GM18867 (cell line): ENCODE measurements at regions not wholly inside any gene's neighbourhood (a gene's known extent, or its start where the extent isn't known, plus 50 kb on each side); places are given as distances from the start of the nearest gene placed in this dataset.

Experiments
- ATAC-seq: cut with Tn5 transposase; IDR thresholded peaks from one replicate; pipeline ENCODE4 v1.9.1; 2021; ENCODE audit warnings: mild to moderate bottlenecking, moderate library complexity; ENCODE audit not compliant: unreplicated experiment

DNA sequence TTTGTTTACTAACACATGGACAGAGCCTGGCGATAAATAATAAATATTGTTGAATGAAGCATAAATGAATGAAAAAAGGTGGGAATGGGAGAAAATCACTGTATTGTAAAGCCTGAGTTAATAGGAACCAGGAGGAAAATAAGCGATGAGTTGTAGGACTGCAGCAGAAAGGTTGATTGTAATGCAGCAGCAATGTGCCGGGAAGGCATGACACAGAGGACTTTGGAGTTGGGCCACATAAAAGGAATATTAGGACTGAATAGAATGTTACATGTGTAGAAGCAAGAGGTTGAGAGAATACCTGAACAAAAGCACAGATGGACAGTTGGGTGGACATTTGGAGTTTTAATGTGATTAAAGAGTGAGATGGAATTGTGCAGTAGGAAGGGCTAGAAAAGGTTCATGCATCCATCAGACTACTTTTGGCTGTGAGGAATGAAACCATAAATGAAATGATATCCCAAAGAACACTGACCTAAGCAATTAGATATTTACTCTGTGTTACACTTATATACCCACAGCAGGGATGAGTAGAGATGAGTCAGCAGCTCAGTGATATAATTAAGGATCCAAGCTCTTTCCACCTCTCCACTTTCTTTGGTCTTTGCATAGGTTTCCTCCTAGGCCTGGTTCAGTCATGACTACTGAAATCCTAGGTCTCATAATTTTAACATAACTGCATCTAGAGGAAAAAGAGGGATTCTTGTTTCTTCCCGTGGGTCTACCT, 55.4 kb downstream of the CCER1 start:
- ATAC-seq: no peak

DNA sequence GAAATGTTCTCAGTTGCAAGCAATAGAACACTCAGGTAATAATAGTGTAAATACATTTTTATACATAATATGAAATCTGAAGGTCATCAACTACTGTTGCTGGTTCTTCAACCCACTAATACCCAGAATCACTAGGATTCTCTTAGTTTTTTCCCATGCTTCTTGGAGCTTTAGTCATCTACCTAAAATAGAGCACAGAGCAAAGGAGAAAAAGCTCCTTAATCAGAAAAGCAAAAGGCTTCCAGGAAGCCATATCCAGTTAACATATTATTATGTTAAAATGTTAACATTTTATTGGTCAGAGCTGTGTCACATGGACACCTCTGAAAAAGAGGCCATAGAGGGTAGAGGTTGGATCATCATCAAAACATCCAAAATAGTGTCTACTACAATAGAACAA, 57.0 kb downstream of the CCER1 start:
- no peak for ATAC-seq

- ATAC-seq: no peak
Measured at GRCh38 chr12:90897316-90897715, 57.7 kb downstream of the CCER1 start.

- ATAC-seq: no peak
Measured at GRCh38 chr12:90896821-90897220, 58.2 kb downstream of the CCER1 start.

DNA sequence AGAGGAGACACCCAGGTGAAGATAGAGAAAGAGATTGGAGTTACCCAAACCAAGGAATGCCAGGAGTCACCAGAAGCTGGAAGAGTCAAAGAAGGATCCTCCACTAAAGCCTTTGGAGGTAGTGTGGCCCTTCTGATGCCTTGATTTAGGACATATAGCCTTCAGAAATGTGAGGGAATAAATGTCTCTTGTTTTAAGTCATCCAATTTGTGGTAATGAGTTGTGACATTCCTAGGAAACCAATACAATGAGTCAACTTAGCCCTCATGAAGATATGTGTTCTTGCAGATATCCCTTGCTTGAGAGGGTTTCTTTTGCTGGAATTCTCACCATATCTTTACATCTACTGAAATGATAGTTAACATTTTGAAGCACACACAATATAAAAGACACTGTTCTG, 58.8 kb downstream of the CCER1 start:
- ATAC-seq: no peak

GRCh38 chr12:90888316-90888715, 66.7 kb downstream of the CCER1 start:
- no peak for ATAC-seq

DNA sequence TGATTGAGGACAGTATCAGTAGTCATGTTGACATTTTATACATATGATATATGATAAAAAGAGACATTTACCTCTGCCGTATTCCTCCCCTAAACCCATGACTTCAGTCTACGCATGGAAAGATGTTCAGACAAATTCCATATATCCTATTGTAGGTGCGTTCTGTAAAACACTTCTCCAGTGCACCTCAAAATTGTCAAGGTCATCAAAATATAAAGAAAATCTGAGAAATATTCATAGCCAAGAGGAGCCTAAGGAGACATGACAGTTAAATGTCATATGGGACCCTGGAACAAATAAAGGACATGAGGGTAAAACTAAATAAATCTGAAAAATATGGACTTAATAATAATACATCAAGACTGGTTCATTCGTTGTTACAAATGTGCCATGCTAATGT, 71.5 kb downstream of the CCER1 start:
- ATAC-seq: no peak

- no peak for ATAC-seq
Measured at GRCh38 chr12:90871726-90872096, 83.3 kb downstream of the CCER1 start.

DNA sequence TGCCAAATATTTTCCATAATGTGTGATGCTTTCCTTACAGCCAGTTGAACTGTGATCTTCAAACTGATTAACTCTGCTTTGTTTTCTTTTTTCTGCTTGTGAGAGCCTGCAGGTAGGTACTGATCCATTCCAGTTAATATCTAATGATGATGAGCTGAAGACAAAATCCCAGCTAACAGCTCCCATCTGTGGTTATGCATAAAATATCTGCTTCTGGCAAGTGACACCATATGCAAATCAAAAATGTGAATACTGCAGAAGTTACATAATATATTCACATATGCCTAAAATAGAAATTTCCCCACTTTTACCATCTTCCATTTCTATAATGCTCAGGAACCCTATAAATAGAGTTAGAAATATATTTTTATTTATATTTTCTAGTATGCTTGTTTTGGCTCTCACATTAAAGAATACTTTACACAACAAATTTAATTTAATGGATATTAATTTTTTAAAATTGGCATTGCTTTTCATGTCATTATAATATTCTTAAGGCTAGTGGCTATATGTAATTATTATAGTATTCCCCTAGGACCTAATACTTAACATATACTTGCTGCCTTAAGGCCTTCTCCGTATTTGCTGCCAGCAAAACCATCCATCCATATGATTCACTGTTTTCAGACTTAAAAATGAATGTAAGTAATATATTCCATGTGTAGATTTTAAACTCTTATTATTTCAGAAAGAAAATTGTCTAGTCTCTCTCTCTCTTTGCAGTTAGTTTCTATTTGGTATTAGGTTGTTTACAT, 83.8 kb downstream of the CCER1 start:
- ATAC-seq: no peak

DNA sequence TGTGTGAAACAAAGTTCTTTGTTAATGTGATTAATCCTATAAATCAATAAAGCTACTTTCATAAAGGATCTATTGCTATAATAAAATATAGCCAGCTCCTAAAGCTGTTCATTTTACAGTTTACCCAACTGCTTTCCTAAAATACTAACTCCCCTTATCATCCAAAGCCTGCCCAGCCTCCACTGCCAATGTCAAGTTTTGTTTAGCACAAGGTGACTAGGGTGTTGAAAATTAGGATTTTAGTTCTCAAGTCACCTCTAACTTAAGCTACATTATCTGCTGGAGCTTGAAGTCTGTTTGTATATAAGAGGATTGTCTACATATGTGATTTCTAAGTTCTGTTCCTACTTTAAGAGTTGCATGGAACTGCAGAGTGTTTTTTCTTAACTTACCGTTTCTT, 86.3 kb downstream of the CCER1 start:
- no peak for ATAC-seq

DNA sequence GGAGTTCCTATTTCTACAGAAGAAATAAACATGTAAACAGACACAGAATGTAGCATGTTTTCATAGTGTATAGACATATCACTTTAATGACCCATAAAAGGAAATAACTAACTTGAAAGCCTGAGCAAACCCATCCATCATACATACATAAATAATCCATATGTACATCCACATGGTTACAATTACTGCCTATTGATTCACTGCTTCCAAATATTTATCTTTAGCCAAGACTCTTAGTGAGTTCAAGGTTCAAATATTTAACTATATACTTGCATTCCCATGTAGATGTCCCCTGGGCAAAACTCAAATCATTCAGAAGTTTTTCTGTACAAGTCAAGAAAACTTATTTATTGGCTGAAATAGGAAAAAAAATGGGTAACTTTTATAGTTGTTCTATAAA, 95.4 kb downstream of the CCER1 start:
- ATAC-seq: no peak

GRCh38 chr12:90858252-90858651, 96.7 kb downstream of the CCER1 start:
- ATAC-seq: no peak

DNA sequence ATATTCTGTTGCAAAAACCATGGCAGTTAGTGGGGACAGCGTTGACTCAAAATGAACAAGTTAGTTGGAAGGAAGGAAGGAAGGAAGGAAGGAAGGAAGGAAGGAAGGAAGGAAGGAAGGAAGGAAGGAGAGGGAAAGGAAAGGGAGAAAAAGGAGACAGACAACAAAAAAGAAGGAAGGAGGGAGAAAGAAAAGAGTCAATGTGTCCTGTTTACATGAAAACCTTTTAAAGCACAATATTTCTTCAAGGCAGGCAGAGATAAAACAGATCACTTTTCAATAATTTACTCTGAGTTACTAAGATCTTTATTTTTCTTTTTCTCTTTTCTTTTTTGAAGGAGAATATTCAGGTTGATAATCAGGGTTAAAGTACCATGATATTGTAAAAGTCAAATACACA, 99.4 kb downstream of the CCER1 start:
- no peak for ATAC-seq

DNA sequence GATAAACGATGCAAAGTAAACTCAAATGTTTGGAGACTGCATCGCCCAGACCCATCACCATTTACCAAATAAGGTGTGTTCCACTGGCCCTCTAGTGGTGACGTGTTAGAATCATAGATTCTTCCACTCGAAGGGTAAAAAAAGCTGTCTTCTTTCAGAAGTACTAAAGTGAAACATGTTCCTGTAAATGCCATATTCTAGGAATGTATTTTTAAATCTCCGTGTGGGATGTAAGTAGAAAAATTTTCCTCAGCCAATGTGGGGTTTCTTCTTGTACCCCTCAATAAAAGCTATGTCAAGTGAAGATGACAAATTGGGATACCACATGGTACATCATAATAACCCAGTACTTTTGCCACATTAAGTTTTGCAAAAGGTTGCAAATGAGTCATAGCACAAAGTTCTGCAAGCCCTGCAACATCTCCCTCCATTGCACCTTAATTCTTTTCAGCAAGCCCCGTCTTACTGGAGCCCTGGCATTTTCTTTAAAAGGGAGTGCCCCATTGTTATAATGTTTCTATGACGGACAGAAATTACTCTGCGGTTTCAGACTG, 100.8 kb downstream of the CCER1 start:
- ATAC-seq: peak; percentile 86

- ATAC-seq: no peak
Measured at GRCh38 chr12:90851800-90852718, 102.9 kb downstream of the CCER1 start.

DNA sequence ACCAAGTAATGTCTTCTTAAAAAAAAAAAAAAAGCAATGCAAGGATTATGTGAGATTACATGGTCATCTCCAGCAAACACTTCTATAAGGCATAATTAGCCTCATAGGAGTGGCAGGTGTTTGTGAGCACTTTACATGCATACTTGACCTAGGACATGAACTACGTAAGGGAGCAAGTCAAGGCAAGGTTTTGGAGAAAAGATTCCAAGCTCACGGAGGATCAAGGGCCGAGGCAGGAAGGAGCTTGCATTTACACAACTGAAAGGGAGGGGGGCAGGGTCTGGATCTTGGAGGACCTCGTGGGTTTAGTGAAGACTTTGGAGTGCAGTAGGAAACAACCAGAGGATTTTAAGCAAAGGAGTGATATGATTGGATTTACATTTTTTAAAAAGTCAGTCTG, 112.5 kb downstream of the CCER1 start:
- ATAC-seq: no peak

GRCh38 chr12:90841336-90841735, 113.6 kb downstream of the CCER1 start:
- ATAC-seq: no peak

DNA sequence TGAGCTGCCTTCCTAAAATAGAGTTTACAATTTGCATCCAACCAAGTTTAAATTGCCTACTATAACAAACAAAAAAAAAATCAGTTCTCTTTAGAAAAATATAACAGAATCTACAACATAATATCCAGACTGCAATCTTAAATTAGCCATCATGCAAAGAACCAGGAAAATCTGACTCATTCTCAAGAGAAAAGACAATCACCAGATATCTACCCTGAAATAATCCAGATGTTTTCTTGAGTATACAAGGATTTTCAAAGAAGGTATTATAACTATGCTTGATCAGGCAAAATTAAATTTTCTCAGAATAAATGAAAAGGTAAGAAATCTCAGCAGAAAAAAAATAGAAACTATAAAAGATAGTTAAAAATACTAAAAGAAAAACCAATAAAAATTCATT, 115.6 kb downstream of the CCER1 start:
- ATAC-seq: no peak

DNA sequence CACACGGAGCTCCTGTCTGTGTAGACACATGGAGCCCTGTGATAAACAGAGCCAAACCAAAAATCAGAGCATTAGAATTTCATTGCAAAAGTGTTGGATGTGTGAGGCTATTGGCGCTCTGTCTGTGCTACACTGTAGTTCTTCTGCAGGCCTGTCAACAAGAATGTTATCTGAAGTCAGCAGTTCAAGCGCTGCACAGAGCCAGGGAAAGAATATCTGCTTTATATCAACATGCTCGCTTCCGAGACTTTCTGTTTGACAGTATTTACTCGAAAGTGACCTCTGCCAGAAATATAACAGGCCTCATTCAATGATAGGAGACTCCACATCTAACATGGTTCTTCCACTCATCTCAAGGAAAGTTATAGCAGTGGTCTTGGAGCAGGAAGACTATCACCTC, 118.3 kb downstream of the CCER1 start:
- ATAC-seq: no peak

DNA sequence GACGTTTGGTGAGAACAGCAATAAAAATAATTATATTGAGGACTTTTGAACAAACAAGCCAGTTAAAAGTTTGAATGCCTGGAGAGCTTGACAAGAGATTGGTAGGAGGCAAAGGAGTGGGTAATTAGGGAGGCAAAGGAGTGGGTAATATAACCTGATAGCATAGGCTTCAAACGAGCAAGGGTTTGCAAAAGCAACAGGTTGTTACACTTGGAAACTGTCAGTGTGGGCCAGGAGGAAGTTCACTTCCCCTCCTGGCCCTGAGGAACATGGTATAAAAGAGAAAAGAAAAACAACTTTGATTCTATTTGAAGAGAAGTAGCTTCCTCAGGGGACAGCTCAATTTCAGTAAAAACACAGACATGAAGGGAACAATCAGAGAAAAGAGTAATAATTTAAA, 121.7 kb downstream of the CCER1 start:
- no peak for ATAC-seq

- no peak for ATAC-seq
Measured at GRCh38 chr12:90832427-90832826, 122.5 kb downstream of the CCER1 start.
